Lung (tissue), 11 donors: ENCODE measurements at regions not wholly inside any gene's neighbourhood (a gene's known extent, or its start where the extent isn't known, plus 50 kb on each side); places are given as distances from the start of the nearest gene placed in this dataset.
"Not testable (repeated sequence)": the region's sequence is repeated elsewhere in the genome, so short reads cannot be mapped to it uniquely, and the experiment has no call there.

Experiments used
- ATAC-seq: fragments of 200-7000 bp; cut with Tn5 transposase; one replicate; pipeline ENCODE4 v1.9.1; 2020; ENCODE audit warnings: moderate number of reproducible peaks; ENCODE audit not compliant: insufficient read depth, low FRiP score
- DNase-seq, 3 donors: peaks; one replicate each; pipeline ENCODE4 v3.0.0-alpha.2; 2013 to 2017
- H3K27ac ChIP-seq, 2 donors: one replicate each; pipeline ENCODE4 v1.5.1; 2013; ENCODE audit warnings: mild to moderate bottlenecking in 2 of 2, moderate library complexity in 2 of 2, control low read depth in 1 of 2, inconsistent platforms in 1 of 2, low read depth in 1 of 2, low read length in 1 of 2
- H3K27me3 ChIP-seq, 3 donors: one replicate each; pipeline ENCODE4 v1.5.1; 2013; ENCODE audit warnings: low read length in 2 of 3; ENCODE audit not compliant: control insufficient read depth in 3 of 3, insufficient read depth in 3 of 3
- H3K36me3 ChIP-seq, 4 donors: one replicate each; pipeline ENCODE4 v1.5.1; 2013; ENCODE audit warnings: low read length in 4 of 4, mild to moderate bottlenecking in 1 of 4, moderate library complexity in 1 of 4; ENCODE audit not compliant: control insufficient read depth in 4 of 4, insufficient read depth in 4 of 4
- H3K4me1 ChIP-seq, 5 donors: one replicate each; pipeline ENCODE4 v1.5.1; 2013; ENCODE audit warnings: low read length in 5 of 5, mild to moderate bottlenecking in 2 of 5, moderate library complexity in 1 of 5; ENCODE audit not compliant: control insufficient read depth in 5 of 5, insufficient read depth in 5 of 5
- H3K4me3 ChIP-seq: one replicate; pipeline ENCODE4 v1.5.1; 2013; ENCODE audit warnings: mild to moderate bottlenecking, control low read depth, moderate library complexity
- H3K9ac ChIP-seq, 2 donors: one replicate each; pipeline ENCODE4 v1.5.1; 2013; ENCODE audit warnings: low read length in 2 of 2, control low read depth in 1 of 2; ENCODE audit not compliant: insufficient read depth in 1 of 2
- H3K9me3 ChIP-seq, 4 donors: one replicate each; pipeline ENCODE4 v1.5.1; 2013; ENCODE audit warnings: low read length in 3 of 4, mild to moderate bottlenecking in 1 of 4, moderate library complexity in 1 of 4; ENCODE audit not compliant: control insufficient read depth in 4 of 4, insufficient read depth in 3 of 4
- CTCF ChIP-seq: IDR thresholded peaks from 2 replicates; pipeline ENCODE4 v1.5.1; 2012; ENCODE audit warnings: mild to moderate bottlenecking; ENCODE audit errors: control extremely low read depth, extremely low read depth
- WGBS, 2 donors: extraction: QIAGEN DNeasy Blood & Tissue Kit; methylation state at CpG; one replicate each; pipeline ENCODE4 v1.1.7; 2013; 5-methylcytosine and 5-hydroxymethylcytosine counted together
- donor health status: control.
- donor health status: control.
- donor health status: Bipolar disorder and iron deficiency.
- donor health status: healthy.
- donor health status: DM: yes; HTN: yes; CAD: no.

GRCh38 chrX:34487364-34487763 lies 169.7 kb downstream of the TMEM47 start:
- Histone ChIP-seq H3K27me3 (no peaks in the 10 kb centered on the region), H3K9me3 (peaks cover 0 to 3% (median 0%) of the 10 kb centered on the region in 4 donors), H3K36me3 (no peaks in the 10 kb centered on the region), H3K9ac (no peak overlapping the region), H3K4me1 (no peaks in the 10 kb centered on the region), H3K4me3 (no peak overlapping the region), H3K27ac (no peak overlapping the region)
- no peak for DNase-seq
- no peak for ATAC-seq
- TF ChIP-seq CTCF: no peak

DNA sequence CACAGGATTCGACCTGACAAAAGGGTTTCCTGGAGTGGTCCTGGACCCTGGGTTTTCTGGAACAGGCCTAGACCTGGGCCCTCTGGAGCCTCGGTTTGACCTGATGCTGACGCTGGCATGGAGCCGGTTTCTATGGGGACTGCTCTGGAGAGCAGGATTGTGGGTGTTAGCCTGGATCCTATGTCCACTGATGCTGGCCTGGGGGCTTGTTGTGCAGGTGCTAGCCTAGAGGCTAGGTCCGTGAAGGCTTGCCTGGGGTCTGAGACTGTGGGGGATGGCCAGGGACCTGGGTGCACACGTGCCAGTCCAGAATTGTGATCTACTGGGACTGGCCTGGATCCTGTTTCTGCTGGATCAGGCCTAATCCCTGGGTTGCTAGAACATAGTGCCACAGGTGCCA lies 173.1 kb downstream of the TMEM47 start:
- Histone ChIP-seq H3K4me3 (no peak overlapping the region), H3K27me3 (no peaks in the 10 kb centered on the region), H3K4me1 (no peaks in the 10 kb centered on the region), H3K9ac (no peak overlapping the region), H3K9me3 (peaks cover 0 to 3% (median 0%) of the 10 kb centered on the region in 4 donors), H3K36me3 (no peaks in the 10 kb centered on the region), H3K27ac (no peak overlapping the region)
- ATAC-seq: no peak
- no peak for TF ChIP-seq CTCF
- no peak for DNase-seq
- 73 to 96% methylated on average over 6 of the region's 6 CpGs for WGBS, 2 donors

DNA sequence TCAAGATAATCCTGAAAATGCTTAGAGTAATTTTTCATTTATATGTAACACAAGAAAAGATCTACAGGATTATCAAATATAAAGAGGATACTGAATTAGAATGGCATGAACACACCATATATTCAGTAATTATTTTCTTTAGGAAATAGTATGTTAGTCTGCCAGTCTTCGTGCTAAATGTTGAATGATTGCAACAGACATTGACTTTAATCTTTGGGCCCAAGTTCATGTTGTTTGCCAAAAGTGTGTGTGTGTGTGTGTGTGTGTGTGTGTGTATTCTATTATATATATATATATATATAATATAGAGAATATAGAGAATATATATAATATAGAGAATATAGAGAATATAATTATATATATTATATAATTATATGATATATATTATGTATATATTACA lies 186.6 kb downstream of the TMEM47 start:
- 58 to 90% methylated on average over 1 of the region's 1 CpG for WGBS, 2 donors
- no peak overlapping the region for H3K9ac ChIP-seq
- H3K27me3 ChIP-seq: peaks cover 0 to 6% (median 0%) of the 10 kb centered on the region in 3 donors
- ATAC-seq (no peak), DNase-seq (no peak)
- no peak for TF ChIP-seq CTCF
- no peaks in the 10 kb centered on the region for H3K9me3 ChIP-seq
- H3K36me3 ChIP-seq: no peaks in the 10 kb centered on the region
- no peaks in the 10 kb centered on the region for H3K4me1 ChIP-seq
- H3K27ac ChIP-seq: no peak overlapping the region
- no peak overlapping the region for H3K4me3 ChIP-seq

DNA sequence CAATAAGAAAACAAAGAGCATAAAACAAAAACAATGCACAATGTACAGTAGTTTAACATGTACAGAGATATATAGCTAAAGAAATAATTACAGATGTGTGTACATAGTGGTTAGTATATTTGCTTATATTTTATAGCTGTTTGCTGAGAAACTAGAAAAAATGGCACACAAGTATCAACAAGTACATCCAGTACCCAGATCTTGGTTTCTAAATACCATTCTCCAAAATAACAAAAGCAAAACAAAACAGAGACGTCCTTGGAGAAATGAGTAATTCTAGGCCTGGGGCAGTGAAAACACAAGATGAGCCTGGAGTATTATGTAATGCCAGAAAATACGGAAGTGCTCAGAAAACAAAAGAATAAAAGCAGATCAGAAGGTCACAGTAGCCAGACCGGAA lies 189.6 kb downstream of the TMEM47 start:
- Histone ChIP-seq H3K4me3 (no peak overlapping the region), H3K36me3 (no peaks in the 10 kb centered on the region), H3K9ac (no peak overlapping the region), H3K4me1 (no peaks in the 10 kb centered on the region), H3K27ac (no peak overlapping the region), H3K9me3 (no peaks in the 10 kb centered on the region), H3K27me3 (peaks cover 0 to 6% (median 0%) of the 10 kb centered on the region in 3 donors)
- no peak for ATAC-seq
- no peak for TF ChIP-seq CTCF
- no peak for DNase-seq
- WGBS, 2 donors: 51 to 61% methylated on average over 3 of the region's 3 CpGs

GRCh38 chrX:34463220-34463619 lies 193.9 kb downstream of the TMEM47 start:
- not testable (repeated sequence) for H3K9me3 ChIP-seq, H3K27ac ChIP-seq, H3K27me3 ChIP-seq, H3K4me1 ChIP-seq, H3K9ac ChIP-seq, ATAC-seq, H3K36me3 ChIP-seq, H3K4me3 ChIP-seq, DNase-seq
- 82 to 97% methylated on average over 1 of the region's 1 CpG for WGBS, 2 donors

DNA sequence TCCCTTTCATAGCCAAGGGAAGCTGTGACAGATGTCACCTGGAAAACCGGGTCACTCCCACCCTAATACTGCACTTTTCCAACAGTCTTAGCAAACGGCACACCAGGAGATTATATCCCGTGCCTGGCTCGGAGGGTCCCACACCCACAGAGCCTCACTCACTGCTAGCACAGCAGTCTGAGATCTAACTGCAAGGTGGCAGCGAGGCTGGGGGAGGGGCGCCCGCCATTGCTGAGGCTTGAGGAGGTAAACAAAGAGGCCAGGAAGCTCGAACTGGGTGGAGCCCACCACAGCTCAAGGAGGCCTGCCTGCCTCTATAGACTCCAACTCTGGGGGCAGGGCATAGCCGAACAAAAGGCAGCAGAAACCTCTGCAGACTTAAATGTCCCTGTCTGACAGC lies 199.2 kb downstream of the TMEM47 start:
- not testable (repeated sequence) for H3K9ac ChIP-seq, H3K27ac ChIP-seq, H3K4me3 ChIP-seq, H3K36me3 ChIP-seq, H3K9me3 ChIP-seq, ATAC-seq, H3K27me3 ChIP-seq, H3K4me1 ChIP-seq, DNase-seq
- WGBS, 2 donors: 79 to 87% methylated on average over 5 to 9 of the region's 9 CpGs
